HG03439 (cell line): ENCODE measurements at regions not wholly inside any gene's neighbourhood (a gene's known extent, or its start where the extent isn't known, plus 50 kb on each side); places are given as distances from the start of the nearest gene placed in this dataset.

Experiments used
- ATAC-seq: cut with Tn5 transposase; IDR thresholded peaks from one replicate; pipeline ENCODE4 v1.9.1; 2021; ENCODE audit warnings: mild to moderate bottlenecking, moderate library complexity; ENCODE audit not compliant: unreplicated experiment

GRCh38 chr4:132506568-132506967 is 642.5 kb upstream of the PCDH10 start:
- no peak for ATAC-seq

GRCh38 chr4:132513491-132513890 is 635.6 kb upstream of the PCDH10 start:
- no peak for ATAC-seq

- no peak for ATAC-seq
Measured at GRCh38 chr4:132526652-132527051, 622.4 kb upstream of the PCDH10 start.

- ATAC-seq, result no peak
Measured at GRCh38 chr4:132527817-132528216, 621.3 kb upstream of the PCDH10 start.

- no peak for ATAC-seq
Measured at GRCh38 chr4:132530861-132531260, 618.2 kb upstream of the PCDH10 start.

- ATAC-seq, result no peak
Measured at GRCh38 chr4:132540268-132540667, 608.8 kb upstream of the PCDH10 start.

- ATAC-seq, result no peak
Measured at GRCh38 chr4:132540797-132541196, 608.3 kb upstream of the PCDH10 start.

- ATAC-seq, result no peak
Measured at GRCh38 chr4:132542228-132542627, 606.9 kb upstream of the PCDH10 start.

- ATAC-seq, result no peak
Measured at GRCh38 chr4:132548463-132548862, 600.6 kb upstream of the PCDH10 start.

GRCh38 chr4:132556316-132556715 is 592.8 kb upstream of the PCDH10 start:
- no peak for ATAC-seq

- ATAC-seq, result no peak
Measured at GRCh38 chr4:132557660-132558059, 591.4 kb upstream of the PCDH10 start.

- no peak for ATAC-seq
Measured at GRCh38 chr4:132564920-132565319, 584.2 kb upstream of the PCDH10 start.

- ATAC-seq, result no peak
Measured at GRCh38 chr4:132565542-132565941, 583.6 kb upstream of the PCDH10 start.

GRCh38 chr4:132572210-132572609 is 576.9 kb upstream of the PCDH10 start:
- ATAC-seq, result no peak

- no peak for ATAC-seq
Measured at GRCh38 chr4:132587626-132588025, 561.5 kb upstream of the PCDH10 start.

- no peak for ATAC-seq
Measured at GRCh38 chr4:132592340-132592739, 556.8 kb upstream of the PCDH10 start.

- ATAC-seq, result no peak
Measured at GRCh38 chr4:132592850-132593249, 556.2 kb upstream of the PCDH10 start.

- ATAC-seq, result no peak
Measured at GRCh38 chr4:132593717-132594400, 555.2 kb upstream of the PCDH10 start.

GRCh38 chr4:132596186-132596585 is 552.9 kb upstream of the PCDH10 start:
- ATAC-seq, result no peak

- no peak for ATAC-seq
Measured at GRCh38 chr4:132605551-132605950, 543.5 kb upstream of the PCDH10 start.

GRCh38 chr4:132614682-132615081 is 534.4 kb upstream of the PCDH10 start:
- no peak for ATAC-seq

GRCh38 chr4:132619968-132620367 is 529.1 kb upstream of the PCDH10 start:
- ATAC-seq, result no peak
